K562 (cell line): ENCODE measurements at regions not wholly inside any gene's neighbourhood (a gene's known extent, or its start where the extent isn't known, plus 50 kb on each side); places are given as distances from the start of the nearest gene placed in this dataset.

Experiments used
- ADNP ChIP-seq: fragments of 200-800 bp; sonication (Bioruptor generic); IDR thresholded peaks from 2 replicates; pipeline ENCODE4 v1.6.1; 2016; ENCODE audit warnings: missing genetic modification characterization, missing compliant biosample characterization
- FOXJ2 ChIP-seq: fragments of 200-800 bp; sonication (Bioruptor generic); IDR thresholded peaks from 2 replicates; pipeline ENCODE4 v1.6.1; 2016; ENCODE audit warnings: missing genetic modification characterization, missing compliant biosample characterization
- GTF2F1 ChIP-seq: IDR thresholded peaks from 2 replicates; pipeline ENCODE4 v1.6.1; 2011; ENCODE audit warnings: low read depth, low read length, improper control_type of control experiment
- HEY1 ChIP-seq: fragments of 250-450 bp; sonication (Bioruptor Pico); IDR thresholded peaks from 2 replicates; pipeline ENCODE4 v1.5.0; 2020; ENCODE audit warnings: mild to moderate bottlenecking, moderate library complexity, borderline replicate concordance
- HLTF ChIP-seq: fragments of 450-650 bp; IDR thresholded peaks from 2 replicates; pipeline ENCODE4 v1.6.1; 2016
- IRF1 ChIP-seq: sonication (generic); formaldehyde crosslinking; IDR thresholded peaks from 2 replicates; pipeline ENCODE4 v1.8.0; 2022; ENCODE audit warnings: missing genetic modification reagents, mild to moderate bottlenecking, borderline replicate concordance
- MLLT1 ChIP-seq, 2 experiments: fragments of 450-650 bp; IDR thresholded peaks; 2 replicates each; pipeline ENCODE4 v1.6.1; 2016
- NCOA2 ChIP-seq, 2 experiments: fragments of 450-650 bp; IDR thresholded peaks; 2 replicates each; pipeline ENCODE4 v1.6.1; 2018; ENCODE audit warnings: mild to moderate bottlenecking in 2 of 2, moderate library complexity in 1 of 2; ENCODE audit not compliant: partially characterized antibody in 2 of 2
- NONO ChIP-seq, 2 experiments: fragments of 200-400 bp in 1 of 2; fragments of 450-650 bp in 1 of 2; formaldehyde crosslinking in 1 of 2; IDR thresholded peaks; 2 replicates each; pipeline ENCODE4 v1.6.1; 2017; ENCODE audit warnings: low read depth in 2 of 2, mild to moderate bottlenecking in 2 of 2, moderate library complexity in 2 of 2, low read length in 1 of 2
- POLR3A ChIP-seq: IDR thresholded peaks from 2 replicates; pipeline ENCODE4 v1.6.1; 2011; ENCODE audit warnings: borderline replicate concordance, mild to moderate bottlenecking, moderate library complexity; ENCODE audit not compliant: insufficient read length, insufficient read depth; ENCODE audit errors: extremely low read depth
- RB1 ChIP-seq: fragments of 450-650 bp; IDR thresholded peaks from 2 replicates; pipeline ENCODE4 v1.6.1; 2017; ENCODE audit warnings: low read depth, mild to moderate bottlenecking
- RBM25 ChIP-seq: fragments of 200-400 bp; formaldehyde crosslinking; IDR thresholded peaks from 2 replicates; pipeline ENCODE4 v1.6.1; 2018; ENCODE audit warnings: low read length, low read depth, moderate library complexity; ENCODE audit not compliant: severe bottlenecking
- RBM39 ChIP-seq: fragments of 200-400 bp; formaldehyde crosslinking; optimal IDR thresholded peaks from 2 replicates; pipeline ENCODE3; 2018; ENCODE audit warnings: low read depth, low read length
- SMARCE1 ChIP-seq: fragments of 450-650 bp; IDR thresholded peaks from 2 replicates; pipeline ENCODE4 v1.7.1; 2016; ENCODE audit warnings: mild to moderate bottlenecking
- XRCC5 ChIP-seq: fragments of 200-400 bp; formaldehyde crosslinking; IDR thresholded peaks from 2 replicates; pipeline ENCODE4 v1.6.1; 2017; ENCODE audit warnings: low read depth, mild to moderate bottlenecking, low read length
- ZBTB11 ChIP-seq, 3 experiments: fragments of 200-800 bp in 1 of 3; fragments of 250-450 bp in 1 of 3; fragments of 450-650 bp in 1 of 3; sonication (Bioruptor Pico) in 1 of 3; sonication (Bioruptor generic) in 1 of 3; formaldehyde crosslinking in 1 of 3; IDR thresholded peaks; 2 replicates each; pipeline versions ENCODE4 v1.6.1 to v1.8.0; 2016 to 2022; ENCODE audit warnings: mild to moderate bottlenecking in 2 of 3, missing genetic modification characterization in 2 of 3, missing compliant biosample characterization in 1 of 3, moderate library complexity in 1 of 3
- ZMIZ1 ChIP-seq, 2 experiments: fragments of 150-350 bp in 1 of 2; IDR thresholded peaks; 2 replicates each; pipeline ENCODE4 v1.6.1; 2012 to 2016; ENCODE audit warnings: low read depth in 2 of 2, low read length in 2 of 2, mild to moderate bottlenecking in 1 of 2, moderate library complexity in 1 of 2
- ZNF347 ChIP-seq: fragments of 450-650 bp; formaldehyde crosslinking; IDR thresholded peaks from 2 replicates; pipeline ENCODE4 v1.4.0; 2020; ENCODE audit warnings: low read depth, mild to moderate bottlenecking, moderate library complexity
- ZNF79 ChIP-seq: fragments of 250-450 bp; sonication (Bioruptor Pico); IDR thresholded peaks from 2 replicates; pipeline ENCODE4 v1.4.0; 2020; ENCODE audit warnings: low read depth, mild to moderate bottlenecking, moderate library complexity
- ZZZ3 ChIP-seq: fragments of 450-650 bp; IDR thresholded peaks from 2 replicates; pipeline ENCODE4 v1.6.1; 2016; ENCODE audit warnings: antibody characterized with exemption, mild to moderate bottlenecking, moderate library complexity

GRCh38 chr3:153032891-153033290 is 129.1 kb upstream of the RAP2B start (continued):
- TF ChIP-seq SMARCE1 = peak; percentile 59
- no peak for TF ChIP-seq POLR3A
- no peak for TF ChIP-seq HEY1 (CRISPR knock-in tag)
- no peak for TF ChIP-seq ZZZ3
- TF ChIP-seq RBM25 = no peak
- TF ChIP-seq ZMIZ1 (IDR thresholded peaks at IDR 0.05; ENCODE audit: low read depth in 2 of 2, low read length in 2 of 2) = no peak
- no peak for TF ChIP-seq XRCC5
- TF ChIP-seq NCOA2 (IDR thresholded peaks at IDR 0.05; ENCODE audit: partially characterized antibody in 2 of 2) = peak in 1 of 2 experiments; percentile 11
- no peak for TF ChIP-seq NONO (IDR thresholded peaks at IDR 0.05; ENCODE audit: low read depth in 2 of 2, low read length in 1 of 2)
- no peak for TF ChIP-seq HLTF
- TF ChIP-seq ZBTB11 (CRISPR knock-in tag; IDR thresholded peaks at IDR 0.05) = no peak
- TF ChIP-seq IRF1 (CRISPR knock-in tag) = no peak
- TF ChIP-seq GTF2F1 = no peak
- no peak for TF ChIP-seq RB1
- no peak for TF ChIP-seq FOXJ2 (tag)
- no peak for TF ChIP-seq ZNF79 (CRISPR knock-in tag)
- TF ChIP-seq ADNP (tag) = no peak
- TF ChIP-seq MLLT1 (IDR thresholded peaks at IDR 0.05) = no peak
- TF ChIP-seq ZNF347 (CRISPR knock-in tag) = no peak
- TF ChIP-seq RBM39 = no peak
